Neural cell (in vitro differentiated cells): ENCODE measurements at regions not wholly inside any gene's neighbourhood (a gene's known extent, or its start where the extent isn't known, plus 50 kb on each side); places are given as distances from the start of the nearest gene placed in this dataset.

Source experiments
- H2AFZ ChIP-seq: fragments of 200-600, 300-800 bp; sonication (generic), shearing (Covaris generic); 2 replicates; pipeline ENCODE4 v1.6.0; 2014; ENCODE audit warnings: low read depth, mild to moderate bottlenecking, antibody characterized with exemption, low read length, moderate library complexity
- H3F3A ChIP-seq: fragments of 200-600 bp; shearing (Covaris generic); 2 replicates; pipeline ENCODE4 v1.6.1; 2016; ENCODE audit warnings: mild to moderate bottlenecking, moderate library complexity, mixed read lengths, antibody characterized with exemption, low read length; ENCODE audit not compliant: insufficient read depth, poor library complexity, severe bottlenecking
- H3K27ac ChIP-seq: fragments of 200-600, 300-800 bp; sonication (generic), shearing (Covaris generic); 2 replicates; pipeline ENCODE4 v1.5.1; 2014; ENCODE audit warnings: mild to moderate bottlenecking, low read length, moderate library complexity
- H3K27me3 ChIP-seq: fragments of 300-800, 200-600 bp; sonication (generic), shearing (Covaris generic); 2 replicates; pipeline ENCODE4 v1.6.0; 2014; ENCODE audit warnings: mild to moderate bottlenecking, low read depth, low read length, moderate library complexity; ENCODE audit not compliant: insufficient read depth
- H3K36me3 ChIP-seq: fragments of 300-800, 200-600 bp; sonication (generic), shearing (Covaris generic); 2 replicates; pipeline ENCODE4 v1.5.1; 2014; ENCODE audit warnings: mild to moderate bottlenecking, antibody characterized with exemption, low read length, moderate library complexity; ENCODE audit not compliant: insufficient read depth
- H3K4me2 ChIP-seq: fragments of 300-800, 200-600 bp; sonication (generic), shearing (Covaris generic); 2 replicates; pipeline ENCODE4 v1.6.0; 2014; ENCODE audit warnings: mild to moderate bottlenecking, low read length
- H3K4me3 ChIP-seq: fragments of 300-800, 200-600 bp; sonication (generic), shearing (Covaris generic); 2 replicates; pipeline ENCODE4 v1.5.1; 2014; ENCODE audit warnings: mild to moderate bottlenecking, low read length, moderate library complexity
- H3K79me2 ChIP-seq: fragments of 200-600 bp; shearing (Covaris generic); replicated peaks from 2 replicates; pipeline ENCODE4 v1.6.0; 2014; ENCODE audit warnings: mild to moderate bottlenecking, low read length, moderate library complexity; ENCODE audit not compliant: insufficient read depth
- H3K9ac ChIP-seq: fragments of 300-800, 200-600 bp; sonication (generic), shearing (Covaris generic); 2 replicates; pipeline ENCODE4 v1.6.1; 2016; ENCODE audit warnings: mild to moderate bottlenecking, low read length, mixed read lengths
- H3K9me2 ChIP-seq: fragments of 200-600 bp; shearing (Covaris generic); 2 replicates; pipeline ENCODE4 v1.6.1; 2016; ENCODE audit warnings: mild to moderate bottlenecking, low read length, mixed read lengths; ENCODE audit not compliant: insufficient read depth
- H3K9me3 ChIP-seq: fragments of 200-600, 300-800 bp; sonication (generic), shearing (Covaris generic); 2 replicates; pipeline ENCODE4 v1.6.1; 2016; ENCODE audit warnings: mild to moderate bottlenecking, mixed run types, low read length, moderate library complexity, mixed read lengths
- H4K20me1 ChIP-seq: fragments of 200-600 bp; shearing (Covaris generic); 2 replicates; pipeline ENCODE4 v1.6.1; 2016; ENCODE audit warnings: mild to moderate bottlenecking, mixed run types; ENCODE audit not compliant: insufficient read depth
- CTCF ChIP-seq: fragments of 450-650 bp; IDR thresholded peaks from 2 replicates; pipeline ENCODE4 v1.5.1; 2014; ENCODE audit warnings: antibody characterized with exemption, mild to moderate bottlenecking, moderate library complexity; ENCODE audit not compliant: poor library complexity, severe bottlenecking
- EP300 ChIP-seq: fragments of 450-650 bp; conservative IDR thresholded peaks from 2 replicates; pipeline ENCODE4 v1.6.1; 2014; ENCODE audit warnings: antibody characterized with exemption, mild to moderate bottlenecking, moderate library complexity; ENCODE audit not compliant: poor library complexity, severe bottlenecking
- EZH2 ChIP-seq: fragments of 200-600, 300-800 bp; shearing (Covaris generic), sonication (generic); IDR thresholded peaks from 2 replicates; pipeline ENCODE4 v1.6.1; 2014; ENCODE audit warnings: antibody characterized with exemption, low read length, borderline replicate concordance, mild to moderate bottlenecking; ENCODE audit not compliant: insufficient read depth, poor library complexity, severe bottlenecking
- MXI1 ChIP-seq: fragments of 450-650 bp; conservative IDR thresholded peaks from 2 replicates; pipeline ENCODE4 v1.6.1; 2014; ENCODE audit warnings: antibody characterized with exemption, mild to moderate bottlenecking; ENCODE audit not compliant: poor library complexity, severe bottlenecking
- POLR2AphosphoS5 ChIP-seq: IDR thresholded peaks from 2 replicates; pipeline ENCODE4 v1.6.1; 2012
- RAD21 ChIP-seq: fragments of 450-650 bp; conservative IDR thresholded peaks from 2 replicates; pipeline ENCODE4 v1.6.1; 2014; ENCODE audit warnings: antibody characterized with exemption, mild to moderate bottlenecking, moderate library complexity
- REST ChIP-seq: IDR thresholded peaks from 2 replicates; pipeline ENCODE4 v1.6.1; 2012; ENCODE audit warnings: borderline replicate concordance
- SMC3 ChIP-seq: fragments of 450-650 bp; conservative IDR thresholded peaks from 2 replicates; pipeline ENCODE4 v1.6.1; 2014; ENCODE audit warnings: antibody characterized with exemption, mild to moderate bottlenecking, moderate library complexity; ENCODE audit not compliant: poor library complexity
- TAF1 ChIP-seq: IDR thresholded peaks from 2 replicates; pipeline ENCODE4 v1.6.1; 2012; ENCODE audit warnings: low read depth

DNA sequence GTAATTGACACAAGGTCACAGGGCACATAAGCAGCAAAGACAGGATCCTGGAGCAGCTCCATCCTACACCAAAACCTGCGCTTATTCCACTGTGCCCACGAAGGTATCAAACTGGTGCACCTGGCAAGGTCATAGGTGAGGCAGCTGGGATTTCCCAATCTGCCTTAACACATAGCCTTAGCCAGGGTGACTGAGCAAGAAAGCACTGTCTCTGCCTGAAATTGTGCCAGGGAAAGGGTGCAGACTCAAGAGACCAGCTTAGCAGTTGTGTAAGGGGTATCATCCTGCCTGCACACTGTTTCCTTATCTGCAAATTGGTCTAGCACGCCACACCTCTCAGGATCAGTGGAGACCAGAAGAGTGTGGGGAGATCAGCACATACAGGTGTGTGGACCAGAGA is 82.8 kb downstream of the MAFB start:
- Histone ChIP-seq H3K79me2 (no peaks in the 10 kb centered on the region), H3K27me3 (no peaks in the 10 kb centered on the region), H3F3A (no peaks in the 10 kb centered on the region), H3K9ac (no peak overlapping the region), H3K9me3 (no peaks in the 10 kb centered on the region), H2AFZ (no peak overlapping the region), H3K9me2 (no peaks in the 10 kb centered on the region), H3K4me3 (no peak overlapping the region), H3K4me2 (no peak overlapping the region), H4K20me1 (no peaks in the 10 kb centered on the region), H3K36me3 (no peaks in the 10 kb centered on the region), H3K27ac (no peak overlapping the region)
- TF ChIP-seq MXI1 = no peak
- TF ChIP-seq TAF1 = no peak
- no peak for TF ChIP-seq RAD21
- no peak for TF ChIP-seq POLR2AphosphoS5
- TF ChIP-seq EZH2 = no peak
- no peak for TF ChIP-seq EP300

DNA sequence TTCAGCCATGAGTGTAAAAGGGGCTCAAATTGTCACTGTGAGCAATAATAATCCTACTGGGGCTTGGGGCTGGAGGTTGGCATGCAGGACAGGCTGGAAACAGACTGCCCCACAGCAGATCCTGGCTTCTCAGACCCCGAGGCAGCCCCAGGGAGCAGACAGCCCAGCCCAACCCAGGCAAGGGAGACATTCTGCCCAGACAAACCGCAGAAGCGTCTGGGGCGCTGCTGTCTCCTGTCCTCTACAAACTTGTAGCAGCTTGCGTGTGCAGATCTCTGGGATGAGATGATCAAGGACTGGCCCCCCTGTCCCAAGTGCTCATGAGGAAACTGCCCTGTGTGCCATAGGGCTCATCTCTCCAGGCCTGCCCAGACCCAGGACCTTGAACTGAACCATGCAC is 84.6 kb downstream of the MAFB start:
- H3K4me3 ChIP-seq = no peak overlapping the region
- H3K27ac ChIP-seq = no peak overlapping the region
- H3K9me3 ChIP-seq = no peaks in the 10 kb centered on the region
- no peaks in the 10 kb centered on the region for H3K9me2 ChIP-seq
- no peaks in the 10 kb centered on the region for H3K79me2 ChIP-seq
- H3K36me3 ChIP-seq = no peaks in the 10 kb centered on the region
- no peak for TF ChIP-seq TAF1
- no peak for TF ChIP-seq POLR2AphosphoS5
- no peak for TF ChIP-seq SMC3
- no peak for TF ChIP-seq REST
- TF ChIP-seq MXI1 = no peak
- TF ChIP-seq CTCF = no peak
- no peak for TF ChIP-seq EZH2
- TF ChIP-seq RAD21 = no peak
- TF ChIP-seq EP300 = no peak
- no peak overlapping the region for H3K4me2 ChIP-seq
- H2AFZ ChIP-seq = no peak overlapping the region
- H4K20me1 ChIP-seq = no peaks in the 10 kb centered on the region
- no peaks in the 10 kb centered on the region for H3F3A ChIP-seq
- H3K9ac ChIP-seq = no peak overlapping the region
- H3K27me3 ChIP-seq = no peaks in the 10 kb centered on the region
